Neural crest cell (in vitro differentiated cells): ENCODE measurements at regions not wholly inside any gene's neighbourhood (a gene's known extent, or its start where the extent isn't known, plus 50 kb on each side); places are given as distances from the start of the nearest gene placed in this dataset.
"Not testable (repeated sequence)": the region's sequence is repeated elsewhere in the genome, so short reads cannot be mapped to it uniquely, and the experiment has no call there.

Source experiments
- DNase-seq: peaks from one replicate; pipeline ENCODE4 v3.0.0; 2021; ENCODE audit warnings: low read depth, mixed read lengths, low spot score
- H3K27ac Mint-ChIP-seq: one replicate; pipeline ENCODE4 v1.8.0; 2021; ENCODE audit warnings: mild to moderate bottlenecking, mixed read lengths; ENCODE audit not compliant: unreplicated experiment
- H3K27me3 Mint-ChIP-seq: 2 replicates; pipeline ENCODE4 v1.8.0; 2021; ENCODE audit warnings: low read depth, mild to moderate bottlenecking, mixed read lengths
- H3K36me3 Mint-ChIP-seq: 2 replicates; pipeline ENCODE4 v1.8.0; 2021; ENCODE audit warnings: low read depth, mild to moderate bottlenecking, mixed read lengths
- H3K4me1 Mint-ChIP-seq: 2 replicates; pipeline ENCODE4 v1.8.0; 2021; ENCODE audit warnings: mixed read lengths
- H3K4me3 Mint-ChIP-seq: one replicate; pipeline ENCODE4 v1.8.0; 2021; ENCODE audit warnings: mild to moderate bottlenecking, mixed read lengths
- H3K9me3 Mint-ChIP-seq: 2 replicates; pipeline ENCODE4 v1.8.0; 2021; ENCODE audit warnings: mixed read lengths
- TF ChIP-seq, protein P1 (sequence below): fragments of 200-600 bp; sonication (generic); conservative IDR thresholded peaks from 2 replicates; pipeline ENCODE4 v1.5.0; 2021; ENCODE audit warnings: antibody characterized with exemption, mild to moderate bottlenecking

DNA sequence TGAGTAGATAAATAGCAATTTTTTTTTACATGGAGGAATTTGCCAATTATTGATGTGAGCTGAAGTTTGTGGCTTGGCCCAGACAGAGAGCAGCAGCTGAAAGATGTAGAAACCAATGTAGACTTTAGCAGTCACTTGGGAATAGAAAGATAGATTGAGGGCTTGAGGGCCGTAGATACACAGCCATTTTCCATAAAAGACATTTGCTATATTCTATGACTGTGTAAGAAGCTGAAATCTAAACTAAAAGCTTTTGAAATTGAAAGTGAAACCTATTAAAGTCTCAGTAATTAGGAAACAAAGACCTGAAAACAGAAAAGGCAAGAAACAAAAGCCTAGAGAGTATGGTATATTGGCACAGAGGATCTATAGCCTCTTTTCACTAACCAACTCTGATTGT is 332.7 kb downstream of the CENPW start:
- H3K9me3 Mint-ChIP-seq: no peaks in the 10 kb centered on the region
- H3K36me3 Mint-ChIP-seq: no peaks in the 10 kb centered on the region
- no peak overlapping the region for H3K4me3 Mint-ChIP-seq
- TF ChIP-seq, protein P1, sequence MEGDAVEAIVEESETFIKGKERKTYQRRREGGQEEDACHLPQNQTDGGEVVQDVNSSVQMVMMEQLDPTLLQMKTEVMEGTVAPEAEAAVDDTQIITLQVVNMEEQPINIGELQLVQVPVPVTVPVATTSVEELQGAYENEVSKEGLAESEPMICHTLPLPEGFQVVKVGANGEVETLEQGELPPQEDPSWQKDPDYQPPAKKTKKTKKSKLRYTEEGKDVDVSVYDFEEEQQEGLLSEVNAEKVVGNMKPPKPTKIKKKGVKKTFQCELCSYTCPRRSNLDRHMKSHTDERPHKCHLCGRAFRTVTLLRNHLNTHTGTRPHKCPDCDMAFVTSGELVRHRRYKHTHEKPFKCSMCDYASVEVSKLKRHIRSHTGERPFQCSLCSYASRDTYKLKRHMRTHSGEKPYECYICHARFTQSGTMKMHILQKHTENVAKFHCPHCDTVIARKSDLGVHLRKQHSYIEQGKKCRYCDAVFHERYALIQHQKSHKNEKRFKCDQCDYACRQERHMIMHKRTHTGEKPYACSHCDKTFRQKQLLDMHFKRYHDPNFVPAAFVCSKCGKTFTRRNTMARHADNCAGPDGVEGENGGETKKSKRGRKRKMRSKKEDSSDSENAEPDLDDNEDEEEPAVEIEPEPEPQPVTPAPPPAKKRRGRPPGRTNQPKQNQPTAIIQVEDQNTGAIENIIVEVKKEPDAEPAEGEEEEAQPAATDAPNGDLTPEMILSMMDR: no peak
- H3K27ac Mint-ChIP-seq: no peak overlapping the region
- no peaks in the 10 kb centered on the region for H3K4me1 Mint-ChIP-seq
- DNase-seq: no peak
- no peaks in the 10 kb centered on the region for H3K27me3 Mint-ChIP-seq

GRCh38 chr6:126673749-126674148 is 333.8 kb downstream of the CENPW start:
- not testable (repeated sequence) for H3K4me1 Mint-ChIP-seq, H3K4me3 Mint-ChIP-seq, H3K36me3 Mint-ChIP-seq, H3K9me3 Mint-ChIP-seq, DNase-seq, H3K27ac Mint-ChIP-seq, H3K27me3 Mint-ChIP-seq

DNA sequence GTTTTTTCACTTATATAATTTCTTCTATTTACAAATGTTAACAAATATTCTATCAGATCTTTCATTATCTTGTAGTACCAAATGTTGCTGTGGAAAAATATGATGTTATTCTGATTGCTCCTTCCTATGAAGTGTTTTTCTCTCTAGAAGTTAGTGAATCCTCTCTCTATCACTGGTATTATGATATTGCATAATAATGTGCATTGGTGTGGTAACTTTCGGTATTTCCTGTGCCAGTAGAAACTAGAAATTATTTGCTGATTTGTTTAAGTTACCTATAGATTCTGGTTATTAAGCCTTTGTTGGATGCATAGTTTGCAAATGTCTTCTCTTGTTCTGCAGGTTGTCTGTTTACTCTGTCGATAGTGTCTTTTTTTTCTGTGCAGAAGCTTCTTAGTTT is 342.5 kb downstream of the CENPW start:
- TF ChIP-seq, protein P1: no peak
- Mint-ChIP-seq H3K27me3 (peaks cover 3% of the 10 kb centered on the region), H3K9me3 (peaks cover 8% of the 10 kb centered on the region), H3K4me1 (no peaks in the 10 kb centered on the region), H3K4me3 (no peak overlapping the region), H3K27ac (no peak overlapping the region), H3K36me3 (peaks cover 3% of the 10 kb centered on the region)
- no peak for DNase-seq

- no peak for DNase-seq
- Mint-ChIP-seq H3K4me3 (no peak overlapping the region), H3K27ac (no peak overlapping the region), H3K36me3 (peaks cover 3% of the 10 kb centered on the region), H3K27me3 (peaks cover 3% of the 10 kb centered on the region), H3K4me1 (no peaks in the 10 kb centered on the region), H3K9me3 (peaks cover 15% of the 10 kb centered on the region)
- TF ChIP-seq, protein P1: no peak
These were observed 345.3 kb downstream of the CENPW start for GRCh38 chr6:126685182-126685581.

DNA sequence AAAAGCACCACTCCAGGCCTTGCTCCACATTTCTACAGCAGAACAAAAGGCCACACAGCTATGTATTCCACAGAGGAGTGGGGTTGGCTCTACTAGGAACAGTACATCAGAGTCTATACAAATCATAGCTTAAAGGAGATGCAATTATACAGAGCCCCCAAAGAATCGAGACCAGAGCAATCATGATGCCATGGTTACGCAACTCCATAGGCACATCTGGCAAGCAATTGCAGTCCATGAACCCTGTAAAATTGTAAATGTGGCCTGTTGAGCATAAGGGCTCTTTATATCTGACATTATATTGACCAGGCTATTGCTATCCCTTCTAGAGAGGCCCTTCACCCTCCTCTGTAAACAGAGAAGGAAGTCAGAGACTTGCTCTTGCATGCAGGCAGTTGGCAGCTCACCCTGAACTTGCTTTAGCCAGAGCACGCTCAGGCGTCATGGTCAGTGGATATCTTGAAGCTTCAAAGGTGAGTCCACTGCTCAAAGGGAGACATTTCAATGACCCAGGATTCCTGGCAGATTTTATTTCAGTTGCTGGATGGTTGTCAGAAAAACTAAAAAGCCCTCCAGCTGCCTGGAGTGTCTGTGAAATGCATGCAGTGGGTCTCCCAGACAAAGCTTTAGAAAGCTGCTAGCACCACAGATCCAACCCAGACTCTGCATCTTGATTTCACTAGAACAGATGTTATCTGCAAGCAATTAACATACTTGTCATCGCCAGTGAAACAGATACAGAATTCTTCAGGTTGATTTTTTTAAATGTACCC is 357.2 kb downstream of the CENPW start:
- Mint-ChIP-seq H3K27ac (no peak overlapping the region), H3K4me1 (peaks cover 5% of the 10 kb centered on the region), H3K4me3 (no peak overlapping the region), H3K27me3 (no peaks in the 10 kb centered on the region), H3K36me3 (no peaks in the 10 kb centered on the region), H3K9me3 (peaks cover 3% of the 10 kb centered on the region)
- TF ChIP-seq, protein P1: no peak
- DNase-seq: no peak

- H3K27ac Mint-ChIP-seq: no peak overlapping the region
- TF ChIP-seq, protein P1: no peak
- no peaks in the 10 kb centered on the region for H3K36me3 Mint-ChIP-seq
- no peak overlapping the region for H3K4me3 Mint-ChIP-seq
- no peaks in the 10 kb centered on the region for H3K4me1 Mint-ChIP-seq
- no peaks in the 10 kb centered on the region for H3K27me3 Mint-ChIP-seq
- DNase-seq: no peak
- H3K9me3 Mint-ChIP-seq: peaks cover 3% of the 10 kb centered on the region
These were observed 358.9 kb downstream of the CENPW start for GRCh38 chr6:126698732-126699240.
